ENCODE measurements at regions not wholly inside any gene's neighbourhood (a gene's known extent, or its start where the extent isn't known, plus 50 kb on each side); places are given as distances from the start of the nearest gene placed in this dataset.
"Not testable (repeated sequence)": the region's sequence is repeated elsewhere in the genome, so short reads cannot be mapped to it uniquely, and the experiment has no call there.

DNA sequence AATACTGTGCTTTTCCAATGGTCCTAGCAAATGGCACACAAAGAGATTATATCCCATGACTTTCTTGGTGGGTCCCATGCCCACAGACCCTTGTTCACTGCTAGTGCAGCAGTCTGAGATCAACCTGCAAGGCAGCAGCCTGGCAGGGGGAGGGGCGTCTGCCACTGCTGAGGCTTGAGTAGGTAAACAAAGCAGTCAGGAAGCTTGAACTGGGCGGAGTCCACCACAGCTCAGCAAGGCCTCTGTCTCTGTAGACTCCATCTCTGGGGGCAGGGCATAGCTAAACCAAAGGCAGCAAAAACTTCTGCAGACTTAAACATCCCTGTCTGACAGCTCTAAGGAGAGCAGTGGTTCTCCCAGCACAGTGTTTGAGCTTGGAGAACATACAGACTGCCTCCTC is 82.9 kb downstream of the ZNF737 start:
- no peak for DNase-seq (ENCODE audit: low read depth in 1 of 2, low spot score in 1 of 2)

DNA sequence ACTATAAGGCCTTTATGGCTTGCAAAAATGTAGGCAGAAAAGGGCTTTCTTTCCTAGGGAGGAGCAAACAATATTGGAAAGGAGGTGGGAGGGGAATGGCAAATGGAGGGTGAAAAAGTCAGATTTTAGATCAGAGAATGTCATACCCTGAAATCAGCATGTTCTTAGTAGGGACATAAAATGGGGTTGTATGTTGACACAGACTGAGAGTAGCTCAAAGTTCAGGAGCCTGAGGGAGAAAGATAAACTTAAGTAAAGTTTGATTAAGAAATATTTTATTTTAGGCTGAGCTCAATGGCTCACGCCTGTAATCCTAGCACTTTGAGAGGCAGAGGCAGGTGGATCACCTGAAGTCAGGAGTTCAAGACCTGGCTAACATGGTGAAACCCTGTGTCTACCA is 83.8 kb downstream of the ZNF737 start:
- no peak for DNase-seq (ENCODE audit: low read depth in 1 of 2, low spot score in 1 of 2)

DNA sequence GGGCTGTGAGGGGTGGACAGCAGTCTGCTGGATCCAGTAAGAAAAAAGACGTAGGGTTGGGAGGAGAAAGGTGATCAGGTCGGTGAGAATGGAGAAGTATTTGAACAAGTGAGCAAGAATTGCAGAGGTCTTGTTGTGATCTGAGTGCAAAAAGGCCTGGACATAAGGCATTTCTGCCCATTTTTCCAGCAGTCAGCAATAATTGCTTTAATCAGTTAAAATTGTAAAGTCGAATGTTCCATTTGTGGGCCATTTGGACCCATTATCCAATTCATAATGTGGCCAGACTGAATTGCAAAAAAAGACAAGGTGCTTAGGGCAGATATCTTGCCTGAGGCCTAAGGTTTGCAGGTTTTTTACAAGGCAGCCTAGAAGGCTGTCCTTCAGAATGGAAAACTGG is 86.1 kb downstream of the ZNF737 start:
- DNase-seq (ENCODE audit: low read depth in 1 of 2, low spot score in 1 of 2) = no peak

GRCh38 chr19:20478936-20479335 is 86.6 kb downstream of the ZNF737 start:
- DNase-seq (ENCODE audit: low read depth in 1 of 2, low spot score in 1 of 2) = no peak

- no peak for DNase-seq (ENCODE audit: low read depth in 1 of 2, low spot score in 1 of 2)
These were observed 92.7 kb downstream of the ZNF737 start for GRCh38 chr19:20472854-20473253.

- DNase-seq (ENCODE audit: low read depth in 1 of 2, low spot score in 1 of 2) = no peak
These were observed 94.2 kb downstream of the ZNF737 start for GRCh38 chr19:20471431-20471830.

- no peak for DNase-seq (ENCODE audit: low read depth in 1 of 2, low spot score in 1 of 2)
These were observed 95.0 kb downstream of the ZNF737 start for GRCh38 chr19:20470345-20471135.

GRCh38 chr19:20466638-20466990 is 99.0 kb downstream of the ZNF737 start:
- DNase-seq (ENCODE audit: low read depth in 1 of 2, low spot score in 1 of 2) = not testable (repeated sequence)

DNA sequence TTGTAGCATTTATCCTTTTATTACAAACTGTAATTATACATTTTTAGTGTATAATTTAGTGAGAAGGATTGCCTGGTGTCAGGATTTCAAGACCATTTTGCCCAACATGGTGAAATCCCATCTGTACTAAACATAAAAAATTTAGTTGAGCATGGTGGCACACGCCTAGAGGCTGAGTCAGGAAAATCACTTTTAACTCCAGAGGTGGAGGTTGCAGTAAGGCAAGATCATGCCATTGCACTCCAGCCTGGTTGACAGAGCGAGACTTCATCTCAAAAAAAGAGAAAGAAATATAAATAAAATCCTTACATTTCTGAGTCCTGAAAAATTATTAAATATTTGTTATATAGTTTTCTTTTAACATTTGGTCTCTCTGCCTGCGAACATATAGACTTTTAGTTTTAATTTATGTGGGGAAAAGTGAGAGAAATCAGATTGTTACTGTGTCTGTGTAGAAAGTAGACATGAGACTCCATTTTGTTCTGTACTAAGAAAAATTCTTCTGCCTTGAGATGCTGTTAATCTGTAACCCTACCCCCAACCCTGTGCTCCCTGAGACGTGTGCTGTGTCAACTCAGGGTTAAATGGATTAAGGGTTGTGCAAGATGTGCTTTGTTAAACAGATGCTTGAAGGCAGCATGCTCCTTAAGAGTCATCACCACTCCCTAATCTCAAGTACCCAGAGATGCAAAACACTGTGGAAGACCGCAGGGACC is 99.5 kb downstream of the ZNF737 start:
- DNase-seq (ENCODE audit: low read depth in 1 of 2, low spot score in 1 of 2) = not testable (repeated sequence)

DNA sequence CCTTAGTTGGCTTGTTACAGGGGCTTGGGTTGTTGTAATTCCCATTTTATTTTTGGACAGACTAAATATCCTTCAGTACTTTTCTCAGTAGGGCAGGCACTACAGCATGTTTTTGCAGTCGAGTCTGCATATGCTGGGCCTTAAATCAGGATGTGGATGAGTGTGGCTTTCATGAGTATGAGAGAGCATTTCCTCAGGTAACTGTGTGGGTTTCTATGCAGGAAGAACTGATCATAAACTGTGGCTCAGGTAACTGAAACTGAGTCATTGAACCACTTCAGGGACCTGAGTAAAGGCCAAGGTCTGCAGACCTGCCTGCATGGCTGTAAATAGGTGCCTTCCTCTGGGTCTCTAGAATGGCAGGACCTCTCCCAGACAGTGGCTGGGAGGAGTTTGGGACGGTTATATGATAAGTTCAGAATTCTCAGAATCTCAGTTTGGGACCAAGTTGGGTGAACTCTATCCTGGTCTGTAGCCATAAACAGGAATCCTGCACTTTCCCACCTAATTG is 112.1 kb downstream of the ZNF737 start:
- no peak for DNase-seq (ENCODE audit: low read depth in 1 of 2, low spot score in 1 of 2)

DNA sequence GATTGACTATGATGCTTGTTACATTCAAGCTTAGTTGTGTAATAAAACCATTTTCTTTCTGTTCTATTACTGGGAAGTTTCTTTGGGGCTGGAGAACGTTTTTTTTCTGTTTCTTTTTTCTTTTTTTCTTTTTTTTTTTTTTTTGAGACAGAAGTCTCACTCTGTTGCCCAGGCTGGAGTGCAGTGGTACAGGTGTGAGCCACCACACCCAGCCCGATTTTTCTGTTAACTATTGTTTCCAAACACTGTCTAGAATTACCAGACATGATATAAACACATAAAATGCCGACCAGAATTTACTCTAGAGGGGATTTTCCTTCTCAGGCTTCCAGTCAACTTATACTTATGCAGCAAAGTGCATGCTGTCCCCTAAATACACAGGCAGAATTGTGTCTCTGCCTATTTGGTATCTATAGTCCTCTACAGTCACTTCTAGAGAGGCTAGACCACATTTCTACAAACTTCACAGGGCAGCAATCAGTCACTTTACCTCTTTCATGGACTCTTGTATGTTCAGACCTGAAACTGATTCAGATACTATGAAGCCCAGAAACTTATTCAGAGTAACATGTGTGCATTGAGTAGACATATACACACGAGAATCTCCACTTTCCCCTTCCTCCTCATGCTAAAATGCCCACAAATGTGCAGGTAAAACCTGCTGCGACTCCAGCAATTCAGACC is 121.2 kb downstream of the ZNF737 start:
- no peak for DNase-seq (ENCODE audit: low read depth in 1 of 2, low spot score in 1 of 2)

GRCh38 chr19:20432266-20432842 is 133.2 kb downstream of the ZNF737 start:
- not testable (repeated sequence) for DNase-seq (ENCODE audit: low read depth in 1 of 2, low spot score in 1 of 2)

DNA sequence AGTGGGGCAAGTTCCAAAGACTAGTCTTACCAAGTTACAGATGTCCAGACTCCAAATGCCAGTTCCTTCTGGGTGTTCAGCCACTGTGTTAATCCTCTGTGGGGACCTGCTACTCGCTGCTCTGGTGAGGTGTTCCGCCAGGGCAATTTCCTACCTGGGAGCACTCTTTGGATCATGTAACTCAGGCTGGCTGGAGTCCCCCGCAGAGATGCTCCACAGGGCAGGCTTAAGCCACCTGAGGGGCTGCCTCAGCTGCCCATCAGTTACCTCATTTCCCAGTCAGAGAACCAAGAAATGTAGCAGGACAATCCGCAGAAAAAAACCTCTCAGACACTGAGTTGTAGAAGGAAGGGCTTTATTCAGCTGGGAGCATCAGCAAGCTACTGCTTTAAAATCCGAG is 133.8 kb downstream of the ZNF737 start:
- no peak for DNase-seq (ENCODE audit: low read depth in 1 of 2, low spot score in 1 of 2)

GRCh38 chr19:20423381-20424197 is 142.0 kb downstream of the ZNF737 start:
- peak in 1 of 2 donors; percentile 6 for DNase-seq (ENCODE audit: low read depth in 1 of 2, low spot score in 1 of 2)

DNA sequence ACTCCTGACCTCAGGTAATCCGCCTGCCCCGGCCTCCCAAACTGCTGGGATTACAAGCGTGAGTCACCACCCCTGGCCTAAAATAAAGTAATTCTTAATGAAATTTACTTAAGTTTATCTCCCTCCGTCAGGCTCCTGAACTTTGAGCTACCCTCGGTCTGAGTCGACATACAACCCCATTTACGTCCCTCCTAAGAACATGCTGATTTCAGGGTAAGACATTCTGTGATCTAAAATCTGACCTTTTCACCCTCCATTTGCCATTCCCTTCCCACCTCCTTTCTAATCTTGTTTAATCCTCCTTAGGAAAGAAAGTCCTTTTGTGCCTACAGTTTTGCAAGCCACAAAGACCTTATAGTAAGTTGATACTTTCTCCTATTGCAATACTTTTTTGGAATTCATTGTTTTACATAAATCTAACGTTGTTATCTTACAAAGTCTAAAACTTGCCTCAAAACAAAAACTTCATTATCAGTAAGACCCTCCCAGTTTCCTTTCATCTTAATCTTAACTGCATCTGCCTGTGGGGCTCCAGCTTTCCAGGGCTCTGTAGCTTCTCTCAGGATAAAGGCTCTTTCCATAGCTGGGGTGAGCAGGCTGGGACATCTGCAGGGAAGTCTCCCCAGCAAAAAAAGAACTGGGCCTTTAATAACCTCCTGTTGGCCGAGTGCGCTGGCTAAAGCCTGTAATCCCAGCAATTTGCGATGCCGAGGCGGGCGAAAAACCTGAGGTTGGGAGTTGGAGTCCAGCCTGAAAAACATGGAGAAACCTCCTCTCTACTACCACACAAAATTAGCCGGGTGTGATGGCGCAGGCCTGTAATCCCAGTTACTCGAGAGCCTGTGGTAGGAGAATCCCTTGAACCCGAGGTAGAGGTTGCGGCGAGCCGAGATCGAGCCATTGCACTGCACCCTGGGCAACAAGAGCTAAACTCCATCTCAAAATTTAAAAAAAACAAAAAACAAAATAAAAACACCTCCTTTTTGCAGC is 143.1 kb downstream of the ZNF737 start:
- DNase-seq (ENCODE audit: low read depth in 1 of 2, low spot score in 1 of 2) = no peak

DNA sequence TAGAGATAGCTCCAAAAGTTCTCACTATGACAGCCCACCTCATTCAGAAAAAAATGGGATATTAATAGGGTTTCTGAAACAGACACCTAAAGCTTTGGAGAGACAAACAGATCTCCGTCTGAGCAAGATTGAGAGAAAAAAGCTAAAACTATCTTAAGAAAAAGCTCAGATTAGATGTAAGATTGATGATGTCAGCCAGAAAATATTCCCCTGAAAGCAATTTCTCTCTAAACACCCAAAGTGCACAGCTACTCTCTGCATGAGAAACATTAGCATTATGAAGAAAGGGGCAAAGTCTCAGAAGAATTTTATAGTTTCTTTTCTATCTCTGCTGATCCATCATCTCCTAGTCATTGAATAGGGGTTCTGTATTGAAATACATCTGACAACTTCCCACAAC is 148.9 kb downstream of the ZNF737 start:
- DNase-seq (ENCODE audit: low read depth in 1 of 2, low spot score in 1 of 2) = no peak

GRCh38 chr19:20414120-20414519 is 151.5 kb downstream of the ZNF737 start:
- no peak for DNase-seq (ENCODE audit: low read depth in 1 of 2, low spot score in 1 of 2)

DNA sequence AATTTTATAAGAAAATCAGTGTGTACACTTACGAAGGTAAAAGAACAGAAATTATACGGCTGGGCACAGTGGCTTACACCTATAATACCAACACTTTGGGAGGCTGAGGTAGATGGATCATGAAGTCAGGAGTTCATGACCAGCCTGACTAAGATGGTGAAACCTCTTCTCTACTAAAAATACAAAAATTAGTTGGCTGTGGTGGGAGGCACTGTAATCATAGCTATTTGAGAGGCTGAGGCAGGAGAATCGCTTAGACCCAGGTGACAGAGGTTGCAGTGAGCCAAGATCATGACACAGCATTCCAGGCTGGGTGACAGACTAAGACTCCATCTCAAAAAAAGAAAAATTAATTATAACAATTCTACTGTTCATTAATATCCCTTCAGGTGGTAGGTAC is 151.9 kb downstream of the ZNF737 start:
- DNase-seq (ENCODE audit: low read depth in 1 of 2, low spot score in 1 of 2) = no peak

- no peak for DNase-seq (ENCODE audit: low read depth in 1 of 2, low spot score in 1 of 2)
These were observed 152.7 kb downstream of the ZNF737 start for GRCh38 chr19:20412846-20413245.

- DNase-seq (ENCODE audit: low read depth in 1 of 2, low spot score in 1 of 2) = no peak
These were observed 168.3 kb downstream of the ZNF737 start for GRCh38 chr19:20397292-20397691.

All from stimulated activated CD4-positive, alpha-beta T cell treated with anti-CD3 and anti-CD28 coated beads, Interleukin-15, amount 100 ng/mL, for 1 hour (primary cell).